ENCODE measurements at regions not wholly inside any gene's neighbourhood (a gene's known extent, or its start where the extent isn't known, plus 50 kb on each side); places are given as distances from the start of the nearest gene placed in this dataset.

GRCh38 chr4:11857881-11858280, 429.2 kb upstream of the HS3ST1 start:
- Mint-ChIP-seq H3K4me1 (ENCODE audit: unreplicated experiment) (no peaks in the 10 kb centered on the region), H3K27ac (no peak overlapping the region), H3K4me3 (no peak overlapping the region), H3K9me3 (no peaks in the 10 kb centered on the region), H3K27me3 (no peaks in the 10 kb centered on the region), H3K36me3 (no peaks in the 10 kb centered on the region)
- TF ChIP-seq CTCF (conservative IDR thresholded peaks at IDR 0.05): no peak
- DNase-seq (ENCODE audit: extremely low spot score, unreplicated experiment): no peak

GRCh38 chr4:11847167-11847566, 418.5 kb upstream of the HS3ST1 start:
- DNase-seq (ENCODE audit: extremely low spot score, unreplicated experiment): no peak
- no peak for TF ChIP-seq CTCF (conservative IDR thresholded peaks at IDR 0.05)
- Mint-ChIP-seq H3K27ac (no peak overlapping the region), H3K9me3 (no peaks in the 10 kb centered on the region), H3K27me3 (no peaks in the 10 kb centered on the region), H3K36me3 (no peaks in the 10 kb centered on the region), H3K4me3 (no peak overlapping the region), H3K4me1 (ENCODE audit: unreplicated experiment) (no peaks in the 10 kb centered on the region)

- Mint-ChIP-seq H3K4me1 (ENCODE audit: unreplicated experiment) (no peaks in the 10 kb centered on the region), H3K4me3 (no peak overlapping the region), H3K27me3 (no peaks in the 10 kb centered on the region), H3K36me3 (no peaks in the 10 kb centered on the region), H3K27ac (no peak overlapping the region), H3K9me3 (no peaks in the 10 kb centered on the region)
- DNase-seq (ENCODE audit: extremely low spot score, unreplicated experiment): no peak
- no peak for TF ChIP-seq CTCF (conservative IDR thresholded peaks at IDR 0.05)
These were observed 415.2 kb upstream of the HS3ST1 start for GRCh38 chr4:11843927-11844326.

- no peaks in the 10 kb centered on the region for H3K36me3 Mint-ChIP-seq
- no peaks in the 10 kb centered on the region for H3K27me3 Mint-ChIP-seq
- no peaks in the 10 kb centered on the region for H3K9me3 Mint-ChIP-seq
- H3K4me3 Mint-ChIP-seq: no peak overlapping the region
- no peak for TF ChIP-seq CTCF (conservative IDR thresholded peaks at IDR 0.05)
- no peak overlapping the region for H3K27ac Mint-ChIP-seq
- no peaks in the 10 kb centered on the region for H3K4me1 Mint-ChIP-seq (ENCODE audit: unreplicated experiment)
- DNase-seq (ENCODE audit: extremely low spot score, unreplicated experiment): no peak
These were observed 414.6 kb upstream of the HS3ST1 start for GRCh38 chr4:11843340-11843739.

- TF ChIP-seq CTCF (conservative IDR thresholded peaks at IDR 0.05): no peak
- peaks cover 4% of the 10 kb centered on the region for H3K27me3 Mint-ChIP-seq
- DNase-seq (ENCODE audit: extremely low spot score, unreplicated experiment): no peak
These were observed 414.0 kb upstream of the HS3ST1 start for GRCh38 chr4:11842620-11843263.

GRCh38 chr4:11839889-11840288, 411.2 kb upstream of the HS3ST1 start:
- TF ChIP-seq CTCF (conservative IDR thresholded peaks at IDR 0.05): no peak
- no peak for DNase-seq (ENCODE audit: extremely low spot score, unreplicated experiment)
- no peak overlapping the region for H3K4me3 Mint-ChIP-seq
- no peak overlapping the region for H3K27ac Mint-ChIP-seq
- H3K4me1 Mint-ChIP-seq (ENCODE audit: unreplicated experiment): no peaks in the 10 kb centered on the region
- H3K36me3 Mint-ChIP-seq: no peaks in the 10 kb centered on the region
- H3K27me3 Mint-ChIP-seq: peaks cover 4% of the 10 kb centered on the region
- H3K9me3 Mint-ChIP-seq: no peaks in the 10 kb centered on the region

More at GRCh38 chr4:11842620-11843263, 414.0 kb upstream of the HS3ST1 start:
- Mint-ChIP-seq H3K4me3 (no peak overlapping the region), H3K36me3 (no peaks in the 10 kb centered on the region), H3K9me3 (no peaks in the 10 kb centered on the region), H3K4me1 (ENCODE audit: unreplicated experiment) (no peaks in the 10 kb centered on the region), H3K27ac (no peak overlapping the region)

Data from type B pancreatic cell (in vitro differentiated cells).